ENCODE measurements at regions not wholly inside any gene's neighbourhood (a gene's known extent, or its start where the extent isn't known, plus 50 kb on each side); places are given as distances from the start of the nearest gene placed in this dataset.

- H3K23me2 ChIP-seq (ENCODE audit: insufficient read length, low read depth, low read length, poor library complexity, severe bottlenecking): no peaks in the 10 kb centered on the region
- H2BK20ac ChIP-seq (ENCODE audit: low read depth, low read length, poor library complexity, severe bottlenecking): no peak overlapping the region
- no peaks in the 10 kb centered on the region for H4K20me1 ChIP-seq (ENCODE audit: control insufficient read depth, insufficient read depth, insufficient read length)
- peaks cover 0 to 4% of the 10 kb centered on the region in 2 experiments; a peak in 2 of 5 replicates for H3K9me3 Mint-ChIP-seq
- no peaks in the 10 kb centered on the region for H3K79me2 ChIP-seq (ENCODE audit: insufficient read depth, low read length)
- no peak overlapping the region for H3K18ac ChIP-seq (ENCODE audit: insufficient read length, low read depth, low read length)
- H2AFZ ChIP-seq (ENCODE audit: low read length): no peak overlapping the region
- H4K91ac ChIP-seq (ENCODE audit: insufficient read length, low read depth, low read length): no peak overlapping the region
- H3K27ac Mint-ChIP-seq: no peak overlapping the region
- H3K4me1 Mint-ChIP-seq: peaks cover 0 to 2% of the 10 kb centered on the region in 2 experiments; a peak in 2 of 4 replicates
- no peak overlapping the region for H2AK5ac ChIP-seq (ENCODE audit: insufficient read length, low read length)
- H3K79me1 ChIP-seq (ENCODE audit: insufficient read depth, low read depth, low read length, poor library complexity, severe bottlenecking): no peaks in the 10 kb centered on the region
- H4K5ac ChIP-seq (ENCODE audit: insufficient read length, low read depth, low read length): no peak overlapping the region
- H3K4me2 ChIP-seq (ENCODE audit: insufficient read depth, insufficient read length, low read length): no peak overlapping the region
- no peak overlapping the region for H2BK15ac ChIP-seq (ENCODE audit: low read depth, low read length)
- no peak overlapping the region for H3K4ac ChIP-seq (ENCODE audit: low read depth, low read length)
- H3T11ph ChIP-seq (ENCODE audit: low read length): no peak overlapping the region
- no peak overlapping the region for H2BK120ac ChIP-seq (ENCODE audit: low read depth, low read length, poor library complexity, severe bottlenecking)
- no peaks in the 10 kb centered on the region for H3K27me3 ChIP-seq (ENCODE audit: insufficient read depth, low read length)
- TF ChIP-seq CTCF (conservative IDR thresholded peaks at IDR 0.05): no peak
- H3K36me3 Mint-ChIP-seq (ENCODE audit: insufficient read depth in 1 of 3, low read depth in 3 of 3): peaks cover 0 to 2% (median 0%) of the 10 kb centered on the region in 3 experiments; a peak in 2 of 7 replicates
- no peak overlapping the region; the same call in 1 of the 2 replicates for H3K14ac ChIP-seq (ENCODE audit: insufficient read depth, low read length)
- no peak for DNase-seq
- H3K27me3 Mint-ChIP-seq (ENCODE audit: low read depth): peaks cover 24% of the 10 kb centered on the region
- no peaks in the 10 kb centered on the region for H3K4me1 ChIP-seq (ENCODE audit: insufficient read depth, low read length)
- H3K27ac ChIP-seq (ENCODE audit: insufficient read length, low read depth, low read length): no peak overlapping the region
- H3K9me3 ChIP-seq (ENCODE audit: control insufficient read depth, low read depth, low read length): no peaks in the 10 kb centered on the region
- H2BK5ac ChIP-seq (ENCODE audit: insufficient read length, low read length): no peak overlapping the region
- no peak overlapping the region for H2BK12ac ChIP-seq (ENCODE audit: insufficient read length, low read depth, low read length)
- H3K4me3 Mint-ChIP-seq: no peak overlapping the region
- no peak overlapping the region for H4K8ac ChIP-seq (replicated peaks; ENCODE audit: insufficient read length, low read depth, low read length)
- H3K23ac ChIP-seq (ENCODE audit: insufficient read length, low read depth, low read length): no peak overlapping the region
- no peak overlapping the region for H3K56ac ChIP-seq (ENCODE audit: insufficient read length, low read depth, low read length)
- H3K9ac ChIP-seq (ENCODE audit: extremely low read depth, insufficient read length, low read length): no peak overlapping the region
- no CpG with 5 or more reads among the region's 10 CpGs for WGBS (ENCODE audit: extremely low coverage, insufficient read length, low lambda C conversion rate)
These were observed 168.4 kb downstream of the ENGASE start for GRCh38 chr17:79242873-79243602.

All from H9 (cell line).